Stimulated activated CD4-positive, alpha-beta T cell treated with anti-CD3 and anti-CD28 coated beads, Interleukin-2, amount 100 ng/mL, for 48 hours (primary cell): ENCODE measurements at regions not wholly inside any gene's neighbourhood (a gene's known extent, or its start where the extent isn't known, plus 50 kb on each side); places are given as distances from the start of the nearest gene placed in this dataset.
A peak's percentile ranks its signal among the peaks of the same experiment; 100 is the strongest.

Source experiments
- DNase-seq, 2 donors: peaks; one replicate each; pipeline ENCODE4 v3.0.0-alpha.2; 2020

GRCh38 chr6:166841216-166841615 lies 115.1 kb downstream of the RNASET2 start:
- no peak for DNase-seq

DNA sequence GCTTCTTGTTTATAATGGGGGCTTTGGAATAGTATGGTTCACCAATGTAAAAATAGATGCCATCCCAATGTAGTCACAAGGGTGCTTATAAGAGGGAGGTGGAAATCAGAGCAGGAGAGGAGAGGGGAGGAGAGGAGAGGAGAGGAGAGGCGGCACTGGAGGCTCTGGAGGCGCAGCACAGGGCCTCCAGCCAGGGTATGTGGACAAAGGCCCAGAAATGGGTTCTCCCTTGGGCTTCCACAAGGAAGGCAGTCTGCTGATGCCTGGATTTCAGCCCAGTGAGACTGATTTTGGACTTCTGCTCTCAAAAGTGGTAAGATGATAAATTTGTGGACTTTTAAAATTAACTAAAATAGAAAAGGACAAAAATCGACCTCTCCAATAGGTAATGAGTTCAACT lies 116.8 kb downstream of the RNASET2 start:
- DNase-seq = no peak

DNA sequence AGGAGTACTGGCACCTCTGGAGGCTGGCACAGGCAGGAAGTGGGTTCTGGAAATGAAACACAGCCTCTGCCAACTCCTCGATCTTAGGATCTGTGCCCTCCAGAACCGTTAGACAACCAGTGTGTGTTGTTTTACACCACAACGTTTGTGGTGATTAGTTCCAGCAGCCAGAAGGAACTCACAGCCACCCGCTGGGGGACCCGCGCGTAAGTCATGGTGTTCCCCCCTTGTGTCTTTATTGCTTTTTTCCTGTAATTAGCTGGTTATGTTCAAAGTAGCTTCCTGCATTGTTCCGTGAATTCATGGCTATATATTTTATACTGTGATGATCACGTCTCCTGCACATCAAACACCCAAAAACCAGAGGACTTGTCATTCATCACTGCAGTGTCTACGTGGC lies 117.4 kb downstream of the RNASET2 start:
- no peak for DNase-seq

DNA sequence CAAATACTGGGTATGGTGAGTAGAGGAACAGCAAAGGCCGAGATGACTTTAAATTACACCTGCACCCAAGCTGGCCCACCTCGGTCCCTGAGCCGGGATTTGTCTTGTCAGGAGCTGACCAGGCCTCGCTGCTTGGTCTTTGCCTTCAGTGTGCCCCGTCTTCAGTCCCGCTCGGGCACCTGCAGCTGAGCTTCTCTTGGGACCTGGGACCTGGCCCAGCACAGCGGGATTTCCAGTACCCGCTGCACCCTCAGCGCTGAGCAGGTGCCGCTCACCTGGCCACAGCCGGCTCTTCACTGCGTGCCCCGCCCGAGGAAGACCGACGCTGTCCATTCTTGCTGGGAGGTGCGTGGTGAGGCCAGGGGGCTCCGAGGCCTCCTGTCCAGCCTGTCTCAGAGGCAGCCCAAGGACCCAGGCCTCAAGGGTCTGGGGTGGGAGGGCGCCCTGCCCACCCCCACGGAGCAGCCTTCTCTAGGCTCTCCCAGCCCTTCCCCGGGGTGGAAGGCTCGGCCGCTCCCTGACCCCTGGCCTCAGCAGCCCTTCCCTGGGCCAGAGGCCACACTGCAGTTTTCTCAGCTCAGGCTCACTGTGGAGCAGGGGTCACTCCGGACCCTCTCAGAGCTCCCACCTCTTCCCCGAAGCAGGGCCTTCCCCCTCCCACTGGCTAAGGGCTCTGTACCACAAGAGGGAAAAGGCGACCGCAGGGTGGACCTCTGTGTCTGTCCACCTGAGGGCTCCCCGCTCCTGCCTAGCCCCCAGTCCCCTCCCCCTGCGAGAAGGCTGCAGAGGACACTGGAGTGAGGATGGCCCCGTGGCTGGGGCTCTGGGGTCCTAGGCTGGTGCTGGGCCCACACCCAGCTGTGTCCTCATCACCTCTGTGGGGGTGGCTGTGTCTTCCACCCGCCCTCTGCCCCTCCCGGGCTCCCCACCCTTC lies 119.3 kb downstream of the RNASET2 start:
- DNase-seq = no peak

GRCh38 chr6:166834049-166834448 lies 122.3 kb downstream of the RNASET2 start:
- DNase-seq = no peak

DNA sequence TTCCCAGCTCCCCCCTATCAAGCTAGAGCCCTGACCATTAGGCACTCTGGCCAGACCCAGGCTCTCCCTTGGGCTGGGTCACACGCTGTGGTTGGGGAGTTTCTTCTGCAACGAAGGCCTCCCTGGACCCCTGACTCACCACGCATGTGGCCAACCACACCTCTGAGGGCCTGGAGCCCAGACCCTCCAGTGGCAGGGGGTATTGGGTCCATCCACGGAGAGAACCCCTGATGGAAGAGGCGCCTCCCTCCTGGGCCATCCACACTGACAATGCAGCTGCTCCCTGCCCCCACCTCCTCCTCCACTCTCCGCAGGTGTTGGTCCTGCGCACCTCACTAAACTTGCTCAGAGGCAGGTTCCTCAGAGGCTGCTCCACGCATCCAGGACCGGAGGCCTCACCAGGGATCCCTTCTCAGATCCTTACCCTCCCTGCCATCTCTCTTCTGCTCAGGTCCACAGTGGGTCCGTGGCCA lies 125.4 kb downstream of the RNASET2 start:
- no peak for DNase-seq

GRCh38 chr6:166830185-166830890 lies 126.0 kb downstream of the RNASET2 start:
- DNase-seq = peak in 1 of 2 donors; percentile 11

- DNase-seq = no peak
Observed at GRCh38 chr6:166826264-166826663, 130.1 kb downstream of the RNASET2 start.

GRCh38 chr6:166825553-166826145 lies 130.7 kb downstream of the RNASET2 start:
- DNase-seq = no peak

DNA sequence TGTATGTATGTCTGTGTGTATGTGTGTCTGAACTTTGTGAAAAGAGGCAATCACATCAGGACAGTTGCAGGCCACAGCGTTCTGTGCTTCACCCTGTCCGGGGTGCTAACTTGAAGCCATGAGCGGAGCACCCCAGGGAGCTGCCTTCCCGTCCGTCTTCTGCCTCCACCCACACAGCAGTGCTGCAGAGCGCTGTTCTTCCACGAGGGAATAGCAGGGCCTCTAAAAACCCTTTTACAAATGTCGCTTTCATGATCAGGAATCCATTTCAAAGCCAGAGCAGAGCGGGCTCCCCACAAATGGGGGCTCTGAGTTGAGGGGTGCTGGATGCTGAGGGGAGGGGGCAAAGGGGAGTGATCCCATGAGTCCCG lies 131.5 kb downstream of the RNASET2 start:
- no peak for DNase-seq

DNA sequence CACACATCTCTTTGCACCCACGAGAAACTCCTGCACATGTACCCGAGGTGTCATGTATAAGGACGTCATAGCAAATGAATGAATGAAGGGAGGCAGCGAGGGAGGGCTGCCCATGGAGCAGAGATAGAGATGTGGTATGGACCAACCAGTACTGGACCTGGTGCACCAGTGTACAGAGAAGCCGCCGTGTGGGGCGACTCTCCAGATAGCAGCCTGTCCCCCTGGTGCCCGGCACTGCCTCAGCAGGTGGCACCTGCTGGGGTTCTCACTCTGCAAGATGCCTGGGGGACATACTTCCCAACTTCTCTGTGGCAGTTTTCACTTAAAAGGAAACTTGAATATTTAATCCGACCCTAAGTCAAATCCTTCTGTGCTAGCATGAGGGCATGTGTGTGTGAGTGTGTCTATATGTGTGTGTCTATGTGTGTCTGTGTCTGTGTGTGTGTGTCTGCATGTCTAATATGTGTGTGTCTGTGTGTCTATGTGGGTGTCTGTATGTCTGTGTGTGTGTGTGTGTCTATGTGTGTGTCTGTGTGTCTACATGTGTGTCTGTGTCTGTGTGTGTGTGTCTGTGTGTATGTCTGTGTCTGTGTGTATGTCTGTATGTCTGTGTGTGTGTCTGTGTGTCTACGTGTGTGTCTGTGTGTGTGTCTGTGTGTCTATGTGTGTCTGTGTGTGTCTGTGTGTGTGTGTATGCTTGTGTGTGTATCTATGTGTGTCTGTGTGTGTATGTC lies 132.0 kb downstream of the RNASET2 start:
- DNase-seq = no peak

- DNase-seq = no peak
Observed at GRCh38 chr6:166822609-166823008, 133.7 kb downstream of the RNASET2 start.

DNA sequence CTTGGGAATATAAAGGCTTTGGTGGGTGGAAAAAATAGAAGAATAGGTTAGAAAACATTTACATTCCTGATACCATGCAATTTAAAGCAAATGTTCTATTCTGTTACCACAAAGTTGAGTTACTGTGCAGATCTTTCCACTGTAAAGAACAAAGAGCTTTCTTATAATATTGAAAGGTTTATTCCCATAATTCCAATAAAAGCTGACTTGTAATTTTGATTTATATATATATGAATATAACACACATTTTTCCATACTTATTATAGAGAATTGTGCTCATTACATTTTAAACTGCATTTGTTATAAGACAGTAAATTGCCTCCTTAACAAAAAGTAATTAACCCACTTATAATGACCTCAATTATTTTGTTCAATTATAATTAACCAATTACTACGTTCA lies 135.9 kb downstream of the RNASET2 start:
- no peak for DNase-seq

DNA sequence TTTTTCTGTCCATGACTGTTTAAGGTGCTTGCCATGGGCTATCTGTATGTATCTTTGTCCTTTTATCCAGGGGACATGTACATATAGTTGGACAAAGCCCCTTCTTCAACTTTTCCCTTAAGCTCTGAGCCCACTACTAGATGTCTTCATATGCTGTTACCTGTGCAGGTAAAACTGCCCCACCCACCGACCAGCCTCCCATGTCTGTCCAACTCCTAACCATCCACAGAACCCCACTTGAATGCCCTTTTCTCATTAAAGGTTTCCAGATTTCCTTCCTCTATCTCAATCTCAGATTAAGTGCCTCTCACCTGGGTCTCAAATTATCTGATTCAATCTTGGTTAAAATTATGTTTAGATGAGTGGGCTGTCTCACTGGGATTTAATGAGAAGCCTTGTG lies 136.3 kb downstream of the RNASET2 start:
- DNase-seq = no peak

- DNase-seq = no peak
Observed at GRCh38 chr6:166815629-166816028, 140.7 kb downstream of the RNASET2 start.

- no peak for DNase-seq
Observed at GRCh38 chr6:166814390-166814789, 142.0 kb downstream of the RNASET2 start.

GRCh38 chr6:166813461-166813860 lies 142.9 kb downstream of the RNASET2 start:
- DNase-seq = no peak

- DNase-seq = no peak
Observed at GRCh38 chr6:166810864-166811263, 145.5 kb downstream of the RNASET2 start.

GRCh38 chr6:166809721-166810120 lies 146.6 kb downstream of the RNASET2 start:
- DNase-seq = no peak

GRCh38 chr6:166806962-166807757 lies 149.2 kb downstream of the RNASET2 start:
- no peak for DNase-seq

- DNase-seq = no peak
Observed at GRCh38 chr6:166806217-166806838, 150.0 kb downstream of the RNASET2 start.

- no peak for DNase-seq
Observed at GRCh38 chr6:166803471-166803870, 152.9 kb downstream of the RNASET2 start.
